ENCODE measurements at regions not wholly inside any gene's neighbourhood (a gene's known extent, or its start where the extent isn't known, plus 50 kb on each side); places are given as distances from the start of the nearest gene placed in this dataset.
A peak's percentile ranks its signal among the peaks of the same experiment; 100 is the strongest.

- H3K9me3 ChIP-seq, result 0 out of 3 replicates have a peak, but pooled peaks cover 2% of the 10 kb centered on the region
- 88% methylated on average over 14 of the region's 14 CpGs for WGBS (ENCODE audit: missing lambda C conversion rate)
- ATAC-seq, result peak; percentile 22 to 36; a peak in 4 of 6 replicates
- ChIA-PET POLR2A (no interaction called here), CTCF (interaction anchor here (0.8 to 1.5 kb wide), 8 partner anchors 14 to 236 kb away, joined by 3 to 4 read pairs (median 3); no protein-coding TSS in a partner anchor)
- no peak for TF ChIP-seq POLR2A (IDR thresholded peaks at IDR 0.05; ENCODE audit: low read length)
- no peak for TF ChIP-seq RNF2 (IDR thresholded peaks at IDR 0.05; ENCODE audit: borderline replicate concordance, low read depth)
- no peak for TF ChIP-seq TFCP2L1 (CRISPR knock-in tag; IDR thresholded peaks at IDR 0.05)
- no peak for TF ChIP-seq HOXB5 (CRISPR knock-in tag; IDR thresholded peaks at IDR 0.05)
- no peak for TF ChIP-seq ZC3H11A (IDR thresholded peaks at IDR 0.05)
- TF ChIP-seq ESRRA (IDR thresholded peaks at IDR 0.05; ENCODE audit: borderline replicate concordance, low read length), result no peak
- TF ChIP-seq EP300 (IDR thresholded peaks at IDR 0.05), result no peak
- TF ChIP-seq HDAC2 (IDR thresholded peaks at IDR 0.05), result no peak
- no peak for TF ChIP-seq CTCF (IDR thresholded peaks at IDR 0.05)
- TF ChIP-seq USF2 (IDR thresholded peaks at IDR 0.05), result no peak
- TF ChIP-seq ELK1 (IDR thresholded peaks at IDR 0.05; ENCODE audit: low read depth, low read length), result no peak
- no peak for TF ChIP-seq CEBPB (IDR thresholded peaks at IDR 0.05)
- FAIRE-seq, result no peak
- no peak for DNase-seq (ENCODE audit: low read depth in 1 of 2, low spot score in 1 of 2)
- H3K4me2 ChIP-seq, result no peak overlapping the region
- no peak overlapping the region for H3K27ac ChIP-seq
- no peaks in the 10 kb centered on the region for H3K4me1 ChIP-seq
- no peak overlapping the region for H3K4me3 ChIP-seq
Measured at GRCh38 chr15:101541501-101542292, 52.2 kb upstream of the PCSK6 start.

- ATAC-seq (peak; percentile 44 to 73), FAIRE-seq (no peak), DNase-seq (ENCODE audit: low read depth in 1 of 2, low spot score in 1 of 2) (peak in 1 of 2 experiments; percentile 27)
- no peak overlapping the region for H3K4me2 ChIP-seq
- no peaks in the 10 kb centered on the region for H3K4me1 ChIP-seq
- WGBS (ENCODE audit: missing lambda C conversion rate), result 56% methylated on average over 10 of the region's 10 CpGs
- 0 out of 3 replicates have a peak, but pooled peaks cover 2% of the 10 kb centered on the region for H3K9me3 ChIP-seq
- POLR2A ChIA-PET, result no interaction called here
- H3K4me3 ChIP-seq, result no peak overlapping the region
- TF ChIP-seq MAX (IDR thresholded peaks at IDR 0.05), result 0 out of 2 replicates have a peak, but pooled peaks have one; percentile 13
- TF ChIP-seq SMC3 (IDR thresholded peaks at IDR 0.05), result peak; percentile 31; the same call in 1 of the 3 replicates
- TF ChIP-seq NR3C1 (IDR thresholded peaks at IDR 0.05), result no peak
- TF ChIP-seq CEBPB (IDR thresholded peaks at IDR 0.05), result no peak
- 0 out of 3 replicates have a peak, but pooled peaks have one; percentile 10 for TF ChIP-seq CTCF (IDR thresholded peaks at IDR 0.05)
- TF ChIP-seq ZSCAN20 (CRISPR knock-in tag; IDR thresholded peaks at IDR 0.05), result no peak
- TF ChIP-seq MAZ (IDR thresholded peaks at IDR 0.05; ENCODE audit: borderline replicate concordance, low read depth, low read length), result no peak
- no peak for TF ChIP-seq EHMT2 (IDR thresholded peaks at IDR 0.05; ENCODE audit: low read depth)
- TF ChIP-seq RAD21 (conservative IDR thresholded peaks at IDR 0.05 in 1 of 2, IDR thresholded peaks at IDR 0.05 in 1 of 2), result peak; percentile 50 to 67
- TF ChIP-seq CHD4 (IDR thresholded peaks at IDR 0.05; ENCODE audit: borderline replicate concordance), result no peak
- TF ChIP-seq FOXS1 (CRISPR knock-in tag; IDR thresholded peaks at IDR 0.05), result no peak
- no peak for TF ChIP-seq CHD2 (IDR thresholded peaks at IDR 0.05; ENCODE audit: low read length, partially characterized antibody)
- no peak for TF ChIP-seq HOXA7 (CRISPR knock-in tag; IDR thresholded peaks at IDR 0.05)
- TF ChIP-seq ESRRA (IDR thresholded peaks at IDR 0.05; ENCODE audit: borderline replicate concordance, low read length), result no peak
- CTCF ChIA-PET, result interaction anchor here (1.0 to 1.5 kb wide), 5 partner anchors 21 to 235 kb away, joined by 3 to 4 read pairs (median 3); no protein-coding TSS in a partner anchor
- H3K27ac ChIP-seq, result no peak overlapping the region
Measured at GRCh38 chr15:101540480-101541239, 51.2 kb upstream of the PCSK6 start.
